NCI-H2171 (cell line): ENCODE measurements at regions not wholly inside any gene's neighbourhood (a gene's known extent, or its start where the extent isn't known, plus 50 kb on each side); places are given as distances from the start of the nearest gene placed in this dataset.
"Not testable (repeated sequence)": the region's sequence is repeated elsewhere in the genome, so short reads cannot be mapped to it uniquely, and the experiment has no call there.

Experiments
- DNase-seq: peaks from one replicate; lab custom pipeline; 2025; lab: John Stamatoyannopoulos, UW

DNA sequence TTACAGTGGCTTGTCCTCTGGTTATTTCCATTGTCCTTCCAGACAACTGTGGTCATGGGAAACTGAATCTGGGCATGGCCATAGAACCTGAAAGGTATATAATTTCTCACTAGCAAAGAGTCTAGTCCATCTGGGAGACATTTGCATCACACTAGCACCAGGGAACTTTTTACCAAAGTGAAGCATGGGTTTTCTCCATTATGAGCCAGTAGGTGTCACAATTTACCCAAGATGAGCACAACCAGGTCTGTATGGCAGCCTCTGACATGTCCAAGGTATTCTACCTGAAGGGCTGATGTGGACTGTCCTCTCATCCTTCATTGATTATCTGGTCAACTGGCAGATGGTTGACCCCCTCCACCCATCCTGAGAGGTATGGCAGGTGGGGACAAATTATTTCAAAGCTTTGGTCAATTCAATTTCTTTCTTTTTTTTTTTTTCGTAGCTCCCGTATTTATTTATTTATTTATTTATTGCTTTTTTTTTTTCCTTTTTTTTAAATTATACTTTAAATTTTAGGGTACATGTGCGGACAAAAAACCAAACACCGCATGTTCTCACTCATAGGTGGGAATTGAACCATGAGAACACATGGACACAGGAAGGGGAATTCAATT lies 425.9 kb downstream of the TMEM135 start:
- no peak for DNase-seq

DNA sequence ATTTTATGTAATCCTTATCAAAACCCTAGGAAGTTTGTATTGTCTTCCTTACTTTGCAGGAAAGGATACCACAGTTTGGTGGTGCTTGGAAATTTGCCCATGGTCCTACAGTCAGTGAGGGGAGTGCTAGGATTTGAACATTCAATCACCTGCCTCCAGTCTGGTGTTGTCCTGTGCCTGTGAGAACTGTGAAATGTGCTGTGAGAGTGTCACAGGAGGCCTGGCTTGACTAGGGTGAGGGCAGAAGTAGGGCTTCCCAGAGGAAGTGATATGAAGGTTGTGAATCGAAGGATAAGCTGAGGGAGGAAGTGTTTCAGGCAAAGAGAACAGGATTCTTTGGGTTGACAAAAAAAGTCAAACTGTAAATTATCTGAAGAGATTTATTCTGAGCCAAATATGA lies 424.4 kb downstream of the TMEM135 start:
- DNase-seq = no peak

DNA sequence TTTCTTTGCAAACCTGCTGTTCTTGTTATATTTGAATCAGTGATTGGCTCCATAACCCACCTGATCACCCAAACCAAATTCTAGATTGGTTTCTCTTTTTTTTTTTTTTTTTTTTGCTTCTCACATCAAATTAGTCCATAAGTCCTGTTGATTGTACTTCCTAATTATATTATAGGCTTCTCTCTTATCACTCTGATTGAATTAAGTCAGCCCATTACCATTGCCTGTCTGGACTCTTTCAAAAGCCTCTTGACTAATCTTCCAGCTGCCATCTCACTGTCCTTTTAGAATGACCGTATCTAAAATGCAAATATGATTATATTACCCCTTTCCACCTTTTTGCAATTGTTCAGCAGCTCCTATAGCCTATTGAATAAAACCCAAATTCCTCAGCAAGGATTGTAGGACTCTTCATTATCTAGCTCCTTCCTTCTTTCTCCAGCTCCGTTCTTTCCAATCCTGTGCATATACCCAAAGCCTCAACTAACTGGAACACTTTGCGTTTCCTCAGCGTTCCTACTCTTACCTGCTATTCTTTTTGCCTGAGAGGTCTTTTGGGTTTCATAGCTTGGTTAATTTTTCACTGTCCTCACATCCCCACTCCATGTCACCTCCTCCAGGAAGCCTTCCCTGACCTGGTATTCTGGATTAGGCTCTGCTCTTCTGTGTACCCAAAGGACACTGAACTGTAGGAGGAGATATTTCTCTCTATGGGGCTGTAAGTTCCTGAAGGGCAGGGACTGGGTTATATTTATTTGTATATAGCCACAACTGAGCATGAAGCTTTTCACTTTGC lies 423.3 kb downstream of the TMEM135 start:
- DNase-seq = no peak

DNA sequence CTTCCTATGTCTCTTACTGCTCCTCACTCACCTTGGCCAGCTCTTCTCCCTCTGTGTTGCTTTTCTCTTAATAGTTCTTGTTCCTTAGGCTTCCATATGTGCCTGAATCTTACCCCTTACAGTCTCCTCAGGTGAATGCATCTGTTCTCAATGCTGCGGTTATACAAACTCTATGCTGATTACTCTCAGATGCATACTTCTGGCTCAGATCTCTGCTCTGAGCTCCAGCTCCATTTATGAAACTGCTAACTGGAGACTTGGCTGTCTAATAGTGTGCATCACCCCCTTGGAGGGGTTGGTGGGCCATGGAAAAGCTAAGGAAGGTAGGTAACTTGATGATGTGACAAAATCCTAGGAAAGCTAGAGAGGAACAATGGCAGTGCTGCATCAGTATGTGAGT lies 422.5 kb downstream of the TMEM135 start:
- DNase-seq = no peak

DNA sequence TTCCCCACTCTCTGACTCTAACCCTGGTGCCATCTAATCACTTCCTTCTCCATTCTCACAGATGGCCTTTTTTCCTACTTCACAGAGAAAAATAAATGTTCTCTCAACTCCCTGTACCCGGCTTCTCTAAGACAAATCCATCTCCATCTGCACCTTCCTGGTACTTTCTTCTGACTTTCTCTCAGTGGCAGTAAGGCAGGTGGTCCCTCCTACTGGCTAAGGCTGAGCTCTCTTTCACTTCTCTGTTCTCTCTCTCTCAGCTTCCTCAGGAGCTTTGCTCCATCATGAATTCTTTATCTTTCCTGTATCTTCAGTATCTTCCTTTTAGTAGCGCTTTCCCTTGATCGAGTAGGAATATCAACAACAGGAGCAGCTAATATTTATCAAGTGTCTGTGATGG lies 421.6 kb downstream of the TMEM135 start:
- no peak for DNase-seq

DNA sequence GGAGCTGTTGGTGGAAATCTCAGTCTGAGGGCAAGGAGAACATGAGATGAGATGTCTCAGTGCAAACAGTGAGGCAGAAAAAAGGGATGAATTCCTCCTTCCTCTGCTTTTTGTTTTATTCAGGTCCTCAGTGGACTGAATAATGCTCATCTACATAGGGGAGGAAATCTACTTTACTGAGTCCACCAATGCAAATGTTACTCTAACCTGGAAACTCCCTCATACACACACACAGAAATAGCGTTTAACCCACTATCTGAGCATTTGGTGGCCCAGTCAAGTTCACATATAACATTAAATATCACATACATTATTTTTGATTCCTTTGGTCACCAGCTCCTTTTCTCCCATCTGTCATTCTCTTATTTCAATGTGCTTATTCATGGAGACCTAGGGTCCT lies 418.8 kb downstream of the TMEM135 start:
- no peak for DNase-seq

DNA sequence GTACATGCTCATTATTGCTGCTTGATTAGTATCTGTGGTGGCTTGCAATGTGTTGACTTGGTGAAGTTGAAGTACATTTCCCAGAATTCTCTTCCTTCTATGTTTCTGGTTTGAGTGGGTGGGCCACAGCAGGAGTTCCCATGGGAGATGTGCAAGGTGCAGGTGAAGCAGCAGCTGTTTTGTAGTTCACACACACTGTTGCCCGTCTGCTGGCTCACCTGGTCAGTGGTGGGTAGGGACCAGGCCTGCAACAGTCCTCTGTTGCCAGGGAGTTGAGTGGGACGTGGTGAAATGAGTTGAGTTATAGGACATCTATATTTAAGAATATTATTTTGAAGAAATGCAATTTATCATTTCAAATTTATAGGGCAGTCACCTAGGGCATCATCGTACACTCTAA lies 417.4 kb downstream of the TMEM135 start:
- DNase-seq = no peak

DNA sequence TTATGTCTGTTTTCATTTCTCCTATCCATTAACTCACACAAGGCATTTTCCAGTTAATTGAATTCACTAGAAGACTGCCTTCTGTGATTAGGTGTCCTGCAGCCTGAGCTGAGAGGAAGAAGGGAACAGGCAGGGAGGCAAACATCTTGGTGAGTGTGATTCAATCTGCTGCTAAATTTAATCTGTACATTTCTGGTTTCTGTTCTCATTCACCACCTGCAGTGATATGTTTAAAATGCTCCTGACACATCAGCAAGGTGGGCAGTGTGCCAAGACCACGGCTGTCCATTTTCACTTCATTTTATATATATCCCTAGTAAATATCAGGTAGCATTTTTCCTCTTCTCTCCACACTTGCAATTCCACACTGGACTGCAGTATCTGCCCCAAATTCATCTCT lies 416.5 kb downstream of the TMEM135 start:
- no peak for DNase-seq

DNA sequence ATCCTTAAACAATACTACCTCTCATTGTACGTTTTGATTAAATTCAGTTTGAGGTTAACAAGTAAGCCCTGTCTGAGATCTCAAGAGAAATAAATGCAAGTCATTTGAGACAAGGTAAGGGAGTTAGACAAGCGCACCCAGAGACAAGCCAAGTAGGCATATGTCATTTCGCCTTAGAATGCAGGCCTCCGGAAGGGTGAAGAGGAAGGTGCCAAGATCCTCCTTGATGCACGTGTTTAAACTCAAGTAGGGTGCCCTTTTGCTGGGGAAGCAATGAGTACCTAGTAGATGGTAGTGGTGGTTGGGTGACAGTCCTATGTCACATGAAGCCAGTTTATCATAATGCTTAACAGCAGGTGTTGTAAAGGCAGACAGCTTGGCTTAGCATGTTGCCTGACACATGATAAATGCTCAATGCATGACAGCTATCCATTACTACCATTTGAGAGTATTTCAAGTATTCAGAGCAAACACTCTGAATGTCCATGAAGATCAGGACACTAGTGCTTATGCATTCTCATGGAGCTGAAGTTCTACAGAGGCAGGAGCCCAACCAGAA lies 415.9 kb downstream of the TMEM135 start:
- DNase-seq = no peak

DNA sequence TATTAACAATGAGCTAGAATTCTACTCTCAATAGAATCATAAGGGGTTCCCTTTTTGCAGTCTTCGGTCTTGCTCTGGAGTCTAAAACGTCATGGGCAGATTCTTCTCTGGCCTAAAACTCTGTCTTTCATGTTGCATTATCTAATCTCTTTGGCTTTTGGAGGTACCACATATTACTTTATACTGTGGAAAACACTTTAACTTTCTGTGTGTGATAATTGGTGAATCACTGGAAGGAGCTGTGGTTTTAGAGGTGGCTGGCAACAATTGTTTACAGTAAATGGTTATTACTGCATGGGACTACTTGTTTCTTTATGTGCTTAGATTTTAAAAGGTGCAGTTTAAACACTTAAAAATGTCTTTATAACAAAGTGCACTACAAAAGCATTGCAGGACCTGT lies 414.3 kb downstream of the TMEM135 start:
- DNase-seq = not testable (repeated sequence)

DNA sequence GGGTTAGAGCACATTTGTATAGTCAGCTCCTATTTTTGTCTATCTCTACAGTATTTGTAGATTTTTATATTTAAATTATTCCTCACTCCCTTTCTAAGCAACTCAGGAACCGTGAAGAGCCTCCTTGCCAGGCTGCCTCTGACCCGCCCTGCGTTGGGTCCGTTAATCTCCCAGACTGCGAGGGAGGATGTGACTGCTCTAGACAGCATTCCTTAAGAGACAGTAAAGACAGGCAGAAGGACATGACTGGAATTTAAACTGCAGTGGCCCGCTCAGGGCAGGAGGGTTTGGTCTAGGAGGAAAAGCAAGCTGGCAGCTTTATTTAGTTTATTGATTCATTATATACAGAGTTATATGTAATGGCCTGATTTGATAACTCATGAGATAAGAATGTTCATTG lies 413.7 kb downstream of the TMEM135 start:
- DNase-seq = no peak

DNA sequence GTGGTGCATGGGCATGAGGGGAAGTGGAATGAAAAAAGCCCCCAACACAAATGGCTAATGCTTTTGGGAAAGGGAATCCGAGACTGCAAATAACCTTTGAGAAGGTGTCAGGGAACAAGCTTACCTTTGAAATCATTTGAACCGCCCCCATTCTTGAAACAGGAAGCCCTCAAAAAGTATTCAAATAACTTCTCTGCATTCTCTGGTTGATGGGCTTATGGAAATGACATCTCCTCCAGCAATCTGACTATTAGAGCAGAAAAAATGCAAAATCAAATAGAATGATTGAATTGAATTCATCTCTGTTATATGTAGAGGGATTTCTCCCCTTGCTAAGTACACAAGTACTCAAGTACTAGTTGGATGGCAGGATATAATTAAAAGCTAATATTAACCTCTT lies 409.9 kb downstream of the TMEM135 start:
- DNase-seq = no peak

DNA sequence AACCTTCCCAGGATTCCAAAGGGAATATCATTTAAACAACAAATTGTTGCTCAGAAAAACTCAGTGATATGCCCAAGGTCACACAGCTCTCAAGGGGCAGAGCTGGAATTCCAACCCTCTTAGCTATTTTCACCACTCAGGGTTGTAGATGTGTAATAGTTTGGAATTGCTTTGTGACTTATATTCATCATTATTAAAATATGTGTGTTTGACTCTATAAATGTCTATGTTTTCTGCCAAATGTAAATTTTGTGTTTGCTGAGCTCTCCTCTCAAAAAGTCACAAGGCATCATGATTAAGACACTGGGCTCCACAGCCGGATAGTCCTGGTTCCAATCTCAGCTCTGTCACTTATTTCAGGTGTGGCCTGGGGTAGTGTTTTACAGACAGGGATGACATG lies 407.3 kb downstream of the TMEM135 start:
- DNase-seq = no peak

DNA sequence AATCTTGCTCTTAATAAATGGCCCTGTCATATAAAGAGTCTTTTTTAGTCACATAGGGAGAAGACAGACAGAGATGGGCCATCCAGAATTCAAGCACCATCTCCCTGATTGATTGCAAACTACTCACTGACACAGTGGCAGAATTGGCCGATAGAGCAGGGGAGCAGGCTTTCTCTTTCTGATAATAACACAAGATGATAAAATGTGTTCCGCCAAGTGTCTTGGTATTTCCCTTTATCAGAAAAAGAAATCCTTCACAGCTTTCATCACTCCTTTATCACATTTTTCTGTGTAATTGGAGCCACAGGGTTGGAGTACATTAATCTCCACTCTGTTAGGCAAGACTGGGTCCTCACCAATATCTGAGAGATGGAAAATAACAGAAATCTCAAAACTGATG lies 406.0 kb downstream of the TMEM135 start:
- DNase-seq = no peak

DNA sequence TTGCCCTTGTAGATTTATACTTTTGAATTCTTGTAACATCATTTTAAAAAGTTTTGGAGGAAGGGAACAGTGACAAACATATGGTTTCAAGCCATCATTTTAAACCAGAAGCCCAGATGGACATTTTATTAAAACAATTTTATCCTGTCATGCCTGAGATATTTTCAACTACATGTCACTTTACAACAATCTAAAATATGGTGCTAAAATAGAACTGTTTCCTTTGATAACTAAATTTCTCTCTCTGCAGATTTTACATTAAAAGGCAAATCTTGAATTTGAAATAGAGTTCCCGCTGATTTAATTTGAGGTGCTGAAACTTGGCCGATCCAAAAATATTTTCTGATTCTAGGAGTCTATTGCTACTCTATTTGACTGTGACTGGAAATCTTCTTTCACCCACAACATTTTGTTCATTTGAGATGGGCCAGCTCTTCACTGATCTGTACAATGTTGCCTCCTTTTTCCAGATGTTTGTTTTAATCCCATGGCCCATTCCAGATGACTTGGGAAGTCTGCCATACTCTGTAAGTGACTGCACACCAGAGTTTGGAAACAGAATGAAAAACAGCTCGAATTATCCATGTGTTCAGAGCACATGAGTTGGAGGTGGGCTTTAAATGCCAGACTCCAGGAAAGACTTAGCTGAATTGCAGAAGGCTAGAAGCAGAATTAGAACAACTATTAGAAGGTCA lies 402.5 kb downstream of the TMEM135 start:
- no peak for DNase-seq

DNA sequence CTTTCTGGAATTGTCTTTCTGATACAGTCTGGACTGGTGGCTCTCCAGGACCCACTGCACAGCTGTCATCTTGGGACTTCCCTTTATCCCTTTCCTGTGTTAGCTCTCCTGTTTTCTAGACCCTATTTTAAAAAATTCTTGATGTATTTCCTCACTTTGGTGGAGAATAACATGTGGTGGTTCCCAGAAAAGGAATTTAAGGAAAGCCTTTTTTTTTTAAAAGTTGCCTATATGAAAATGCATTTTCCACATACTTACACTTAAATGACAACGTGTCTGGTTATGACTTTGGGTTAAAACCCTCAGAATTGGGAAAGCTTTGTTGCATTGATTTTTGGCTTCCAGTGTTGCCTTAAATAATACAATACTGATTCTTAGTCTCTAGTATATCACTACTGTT lies 400.7 kb downstream of the TMEM135 start:
- no peak for DNase-seq

DNA sequence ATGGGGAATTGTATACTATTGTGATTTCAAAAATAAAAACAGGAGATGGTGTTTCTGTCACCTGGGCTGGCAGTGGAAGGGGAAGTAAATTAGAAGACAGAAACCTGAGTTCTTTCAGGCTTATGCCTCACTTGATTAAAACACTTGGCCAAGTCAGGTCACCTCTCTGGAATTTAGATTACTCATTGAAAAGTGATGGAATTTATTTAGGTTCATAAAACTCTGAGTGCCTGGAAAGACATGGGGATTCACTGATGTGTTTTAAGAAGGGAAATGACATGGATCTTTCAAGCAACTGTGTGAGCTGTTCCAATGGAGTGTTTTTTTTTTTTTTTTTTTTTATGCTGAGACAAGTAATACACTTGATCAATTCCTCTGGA lies 400.1 kb downstream of the TMEM135 start:
- no peak for DNase-seq

DNA sequence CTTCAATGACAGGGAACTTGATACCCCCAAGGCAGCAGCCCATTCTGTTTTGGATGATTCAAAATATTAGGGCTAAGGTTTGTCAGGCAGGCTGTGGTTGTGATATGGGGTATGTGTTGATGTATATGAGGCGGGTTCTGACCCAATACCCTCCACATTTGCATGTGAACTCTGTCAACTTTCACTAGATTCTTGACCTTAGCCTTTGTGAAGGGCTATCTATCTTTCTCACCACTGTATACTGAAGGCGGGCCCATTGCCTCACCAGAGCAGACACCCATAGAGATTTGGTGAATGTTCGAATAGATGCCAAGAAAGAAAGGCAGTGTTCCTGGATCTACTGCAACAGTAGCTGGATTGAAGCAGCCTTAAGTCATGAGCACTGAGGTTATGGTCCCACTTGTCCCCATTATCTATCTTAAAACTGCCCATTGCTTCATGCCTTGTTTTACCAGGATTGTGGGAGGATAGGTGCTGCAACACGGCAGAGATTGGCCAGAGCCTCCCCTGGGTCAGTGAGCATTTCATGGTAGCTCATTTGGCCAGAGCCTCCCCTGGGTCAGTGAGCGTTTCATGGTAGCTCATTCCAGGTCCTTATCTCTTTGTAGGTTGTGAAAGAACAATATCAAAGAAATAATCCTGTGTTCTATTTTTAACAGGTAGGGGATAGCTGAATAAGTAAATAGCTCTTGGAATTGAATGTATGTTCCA lies 399.6 kb downstream of the TMEM135 start:
- DNase-seq = no peak

DNA sequence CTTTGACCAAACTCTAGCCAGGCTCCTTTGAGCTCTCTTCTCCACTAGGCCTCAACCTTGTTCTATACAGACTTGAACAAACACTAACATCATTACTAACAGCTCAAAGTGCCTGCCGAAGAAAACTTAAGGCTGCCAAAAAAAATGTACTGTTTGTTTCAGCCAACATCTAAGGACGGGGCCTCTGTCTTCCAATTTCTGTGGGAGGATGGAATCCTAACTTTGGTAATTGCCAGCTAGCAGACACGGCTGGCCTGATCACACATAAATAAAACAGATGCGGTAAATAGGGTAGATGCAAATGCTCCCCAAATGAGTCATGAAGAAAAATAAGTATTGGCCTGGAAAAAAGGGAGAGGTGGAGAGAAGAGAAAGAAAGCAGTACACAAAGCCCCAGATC lies 394.3 kb downstream of the TMEM135 start:
- no peak for DNase-seq

DNA sequence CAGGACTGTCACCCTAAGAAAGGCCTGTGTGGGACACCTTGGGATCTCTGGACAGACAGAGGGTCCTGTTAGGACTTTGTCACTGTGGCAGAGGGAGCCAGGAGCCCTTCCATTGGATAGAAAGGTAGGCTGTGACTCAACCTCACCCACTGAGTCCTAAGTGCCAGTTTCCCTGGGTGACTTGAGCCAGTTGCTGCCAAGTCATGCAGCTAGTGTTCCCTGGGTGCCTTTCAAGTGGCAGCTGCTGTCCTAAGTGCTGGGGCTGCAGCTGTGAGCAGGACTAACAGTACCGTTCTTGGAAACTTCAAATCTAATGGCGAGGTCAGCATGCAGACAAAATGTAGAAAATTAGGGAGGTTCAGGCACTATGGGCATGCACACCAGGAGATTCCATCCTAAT lies 393.7 kb downstream of the TMEM135 start:
- no peak for DNase-seq

DNA sequence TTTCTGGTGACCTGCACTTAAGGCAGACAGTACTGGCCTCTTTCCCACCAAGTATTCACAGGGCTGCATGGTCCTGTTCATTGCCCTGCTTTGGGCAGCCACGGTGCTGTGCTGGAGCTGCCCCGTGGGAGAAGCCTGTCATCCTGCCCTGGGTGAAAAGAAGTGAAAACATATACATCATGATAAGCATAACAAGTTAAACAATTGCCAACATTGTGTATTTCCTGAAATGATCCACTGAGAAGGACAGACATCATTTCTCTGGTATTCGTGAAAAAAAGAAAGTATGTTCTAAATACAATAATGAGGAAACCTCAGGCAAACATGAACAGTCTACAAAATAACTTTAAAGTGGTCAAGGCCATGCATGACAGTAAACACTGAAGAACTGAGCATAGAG lies 393.1 kb downstream of the TMEM135 start:
- no peak for DNase-seq

DNA sequence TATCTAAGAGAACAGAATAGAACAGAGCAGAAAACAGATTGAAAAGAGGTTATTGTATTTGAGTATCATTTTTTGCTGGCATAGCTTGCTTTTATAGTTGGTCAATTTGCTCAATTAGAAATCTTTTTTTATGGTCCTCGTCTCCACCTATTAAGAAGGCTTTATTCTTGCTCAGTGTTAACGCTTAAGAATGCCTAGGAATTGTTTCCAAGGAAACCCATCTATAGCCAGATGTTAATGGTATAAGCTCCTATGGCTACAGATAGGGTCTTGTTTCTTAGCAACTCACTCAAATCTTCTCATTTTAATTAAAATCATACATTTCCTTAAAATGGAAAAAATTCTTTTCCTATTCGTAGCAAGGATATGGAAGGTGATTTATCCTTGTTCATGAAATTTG lies 392.3 kb downstream of the TMEM135 start:
- DNase-seq = no peak
